SKM-1 (cell line): ENCODE measurements at regions not wholly inside any gene's neighbourhood (a gene's known extent, or its start where the extent isn't known, plus 50 kb on each side); places are given as distances from the start of the nearest gene placed in this dataset.
"Not testable (repeated sequence)": the region's sequence is repeated elsewhere in the genome, so short reads cannot be mapped to it uniquely, and the experiment has no call there.

Experiments
- DNase-seq: peaks from one replicate; lab custom pipeline; 2025; ENCODE audit not compliant: unreplicated experiment; lab: John Stamatoyannopoulos, UW

DNA sequence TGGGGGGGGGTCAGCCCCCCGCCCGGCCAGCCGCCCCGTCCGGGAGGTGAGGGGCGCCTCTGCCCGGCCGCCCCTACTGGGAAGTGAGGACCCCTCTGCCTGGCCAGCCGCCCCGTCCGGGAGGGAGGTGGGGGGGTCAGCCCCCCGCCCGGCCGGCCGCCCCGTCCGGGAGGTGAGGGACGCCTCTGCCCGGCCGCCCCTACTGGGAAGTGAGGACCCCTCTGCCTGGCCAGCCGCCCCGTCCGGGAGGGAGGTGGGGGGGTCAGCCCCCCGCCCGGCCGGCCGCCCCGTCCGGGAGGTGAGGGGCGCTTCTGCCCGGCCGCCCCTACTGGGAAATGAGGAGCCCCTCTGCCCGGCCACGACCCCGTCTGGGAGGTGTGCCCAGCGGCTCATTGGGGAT, 210.7 kb upstream of the RPL34 start:
- DNase-seq = not testable (repeated sequence)

DNA sequence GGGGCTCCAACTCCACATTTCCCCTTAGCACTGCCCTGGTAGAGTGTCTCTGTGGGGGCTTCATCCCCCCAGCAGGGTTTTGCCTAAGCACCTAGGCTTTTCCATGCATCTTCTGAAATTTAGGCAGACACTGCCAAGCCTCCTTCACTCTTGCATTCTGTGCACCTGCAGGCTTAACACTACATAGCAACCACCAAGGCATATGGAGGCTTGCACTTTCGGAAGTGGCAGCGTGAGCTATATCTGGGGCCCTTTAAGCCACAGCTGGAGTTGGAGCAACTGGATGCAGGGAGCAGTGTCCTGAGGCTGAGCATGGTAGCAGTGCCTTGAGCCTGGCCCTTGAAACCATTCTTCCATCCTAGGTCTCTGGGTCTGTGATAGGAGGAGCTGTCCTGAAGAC, 214.8 kb upstream of the RPL34 start:
- DNase-seq = no peak

DNA sequence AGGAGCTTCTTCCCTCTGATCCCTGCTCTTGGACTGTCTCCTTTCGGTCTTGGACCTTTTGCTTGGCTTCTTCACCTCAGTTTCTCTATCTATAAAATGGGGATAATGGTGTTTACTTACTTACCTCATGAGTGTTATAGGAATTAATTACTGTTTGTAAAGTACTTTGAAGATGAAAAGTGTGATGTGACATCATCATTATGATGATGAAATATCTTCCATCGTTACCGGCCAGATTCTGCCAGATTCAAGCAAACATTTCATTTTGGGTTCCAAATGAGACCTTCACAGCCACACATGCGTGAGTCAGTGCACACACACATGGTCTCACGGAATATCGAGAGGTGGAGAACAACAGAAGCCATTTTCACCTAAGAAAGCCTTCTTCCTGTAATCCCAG, 220.1 kb upstream of the RPL34 start:
- DNase-seq = no peak

DNA sequence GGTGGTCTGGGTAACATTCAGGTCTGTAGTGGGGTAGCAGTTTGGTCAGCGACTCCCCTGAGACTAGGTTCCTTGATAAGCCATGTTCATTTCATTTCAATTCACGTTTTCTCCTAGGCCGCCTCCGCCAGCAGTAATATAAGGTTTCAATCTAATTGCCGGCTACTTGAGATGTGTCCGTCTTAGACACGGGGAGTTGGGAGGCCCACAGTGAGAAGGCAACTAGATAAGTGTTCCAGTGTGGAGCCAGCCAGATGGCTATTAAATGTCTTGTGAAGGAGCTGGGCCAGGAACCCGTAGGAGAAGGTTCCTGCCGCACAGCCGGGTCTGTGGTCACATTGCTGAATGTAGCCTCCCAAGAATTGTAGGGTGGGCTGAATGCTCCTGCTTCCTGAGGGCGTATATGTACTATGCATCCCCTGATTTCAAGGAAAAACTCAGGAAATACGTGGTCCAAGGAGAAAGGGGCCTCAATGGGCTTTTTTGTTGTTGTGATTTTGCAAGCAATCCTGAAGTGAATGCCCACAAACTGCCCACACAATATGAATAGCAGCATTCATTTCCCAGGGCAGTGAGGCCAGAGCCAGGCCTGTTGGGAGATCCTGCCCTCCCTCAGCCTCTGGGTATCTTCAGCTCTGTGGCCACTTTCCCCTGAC, 220.6 kb upstream of the RPL34 start:
- DNase-seq = no peak

DNA sequence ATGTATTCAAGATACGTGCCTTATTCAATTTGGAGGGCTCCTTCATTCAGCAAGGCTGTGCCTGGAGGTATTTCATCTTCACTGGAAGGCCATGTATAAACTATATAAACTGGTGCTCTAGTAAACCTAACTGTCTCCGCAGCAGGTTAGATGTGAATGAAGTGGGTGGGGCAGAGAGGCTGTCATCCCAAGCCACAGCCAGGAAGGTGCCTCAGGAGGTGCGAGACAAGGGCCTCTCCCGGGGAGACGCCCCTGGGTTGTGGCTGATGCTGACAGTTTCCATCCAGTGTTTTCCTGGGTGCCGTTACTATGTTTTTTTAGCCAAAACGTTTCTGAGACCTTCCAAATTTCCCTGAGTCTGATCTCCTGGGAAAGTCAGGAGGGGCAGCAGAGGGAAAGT, 221.5 kb upstream of the RPL34 start:
- DNase-seq = no peak

DNA sequence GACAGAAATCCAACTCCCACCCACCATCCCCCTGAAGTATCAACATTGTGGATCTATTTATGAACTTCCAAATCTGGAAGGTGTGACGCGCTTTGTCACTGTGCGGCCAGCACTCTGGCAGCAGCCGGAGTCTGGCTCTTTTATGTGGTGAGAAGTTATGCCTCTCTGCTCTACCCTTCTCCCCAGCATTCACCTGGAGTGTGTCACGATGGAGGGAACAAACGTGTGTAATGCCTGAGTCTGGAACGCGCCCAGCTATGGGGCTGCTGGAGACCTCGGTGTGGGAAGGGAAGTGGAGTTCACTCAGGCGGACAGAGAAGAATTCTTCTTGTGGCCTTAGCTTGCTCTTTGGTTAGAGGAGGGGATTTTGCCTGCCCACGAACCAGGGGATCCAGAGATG, 222.1 kb upstream of the RPL34 start:
- DNase-seq = no peak

DNA sequence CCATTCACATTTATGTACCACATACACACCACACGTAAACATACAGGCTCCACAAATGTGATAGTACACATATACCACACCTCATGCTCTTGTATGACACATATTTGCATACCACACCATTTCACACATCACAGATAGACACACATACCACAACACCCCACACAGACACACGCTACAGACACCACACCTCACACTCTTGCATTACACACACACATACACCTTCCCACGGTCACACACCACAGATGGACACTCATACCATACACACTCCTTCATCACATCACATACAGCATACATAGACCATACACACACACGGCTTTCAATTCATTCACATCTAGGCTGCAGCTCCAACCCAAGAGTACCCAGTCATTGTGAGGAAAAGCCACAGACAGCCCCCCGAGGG, 222.5 kb upstream of the RPL34 start:
- no peak for DNase-seq

DNA sequence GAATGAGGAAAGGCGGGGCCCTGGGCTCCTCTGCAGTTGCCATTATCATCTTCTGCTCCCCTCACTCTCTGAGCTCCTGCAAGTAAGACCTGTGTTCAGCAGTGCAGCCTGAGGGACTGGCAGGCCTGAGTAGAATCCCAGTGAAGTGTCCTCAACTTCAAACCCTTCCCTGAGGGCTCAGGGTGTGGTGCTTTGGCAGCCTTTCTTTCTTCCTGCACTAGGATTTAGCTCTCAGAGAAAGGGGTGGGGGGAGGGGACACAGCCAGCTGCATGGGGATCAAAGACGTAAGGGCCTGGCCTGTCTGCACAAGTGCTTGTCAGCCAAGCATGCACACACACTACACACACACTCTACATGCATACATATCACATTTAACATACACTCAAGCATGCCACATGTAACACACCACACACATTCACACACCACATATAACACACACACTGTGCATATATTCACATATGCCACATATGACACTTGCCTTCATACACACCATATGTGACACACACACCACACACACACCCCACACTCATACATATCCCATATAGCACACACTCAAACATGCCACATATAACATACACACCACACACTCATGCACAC, 223.4 kb upstream of the RPL34 start:
- DNase-seq = no peak

DNA sequence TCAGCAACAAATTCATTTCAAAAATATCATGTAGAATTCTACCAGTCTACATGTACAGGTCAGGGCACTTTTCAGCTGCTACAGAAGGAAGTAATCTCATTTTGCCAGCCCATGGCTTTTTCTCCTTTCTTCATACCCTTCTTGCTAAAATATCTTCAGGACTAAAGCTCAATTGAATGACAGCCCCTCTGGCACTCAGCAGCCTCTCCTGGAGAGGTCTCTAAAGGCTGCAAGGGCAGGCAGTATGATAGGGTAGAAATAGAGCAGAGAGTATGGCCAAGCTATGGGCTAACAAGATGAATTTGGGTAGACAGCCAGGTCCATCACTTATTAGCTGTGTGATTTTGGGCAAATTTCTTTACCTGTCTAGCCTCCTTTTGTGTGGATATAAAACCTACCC, 224.6 kb upstream of the RPL34 start:
- no peak for DNase-seq

DNA sequence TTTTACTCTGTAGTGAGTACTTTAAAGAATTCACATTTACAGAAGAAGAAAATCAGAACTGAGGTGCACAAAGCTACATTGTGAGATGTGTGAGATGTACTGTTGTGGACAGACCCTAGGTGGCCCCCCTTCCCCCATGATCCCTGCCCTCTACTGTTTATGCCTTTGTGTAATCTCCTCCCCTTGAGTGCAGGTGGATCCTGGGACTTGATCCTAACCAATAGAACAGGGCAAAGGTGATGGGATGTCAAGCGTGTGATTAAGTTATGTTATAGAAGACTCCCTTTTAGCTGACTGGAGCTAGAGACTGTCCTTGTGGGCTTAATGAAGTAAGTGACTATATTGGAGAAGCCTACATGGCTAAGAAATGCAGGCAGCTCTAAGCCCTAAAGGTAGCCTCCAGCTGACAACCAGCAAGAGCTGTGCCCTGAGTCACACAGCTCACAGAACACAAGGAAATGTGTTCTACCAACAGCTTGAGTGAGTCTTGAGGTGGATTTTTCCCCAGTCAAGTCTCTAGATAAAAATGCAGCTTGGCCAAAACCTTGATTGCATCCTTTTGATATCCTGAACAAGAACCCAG, 225.2 kb upstream of the LEF1 start:
- DNase-seq = no peak

DNA sequence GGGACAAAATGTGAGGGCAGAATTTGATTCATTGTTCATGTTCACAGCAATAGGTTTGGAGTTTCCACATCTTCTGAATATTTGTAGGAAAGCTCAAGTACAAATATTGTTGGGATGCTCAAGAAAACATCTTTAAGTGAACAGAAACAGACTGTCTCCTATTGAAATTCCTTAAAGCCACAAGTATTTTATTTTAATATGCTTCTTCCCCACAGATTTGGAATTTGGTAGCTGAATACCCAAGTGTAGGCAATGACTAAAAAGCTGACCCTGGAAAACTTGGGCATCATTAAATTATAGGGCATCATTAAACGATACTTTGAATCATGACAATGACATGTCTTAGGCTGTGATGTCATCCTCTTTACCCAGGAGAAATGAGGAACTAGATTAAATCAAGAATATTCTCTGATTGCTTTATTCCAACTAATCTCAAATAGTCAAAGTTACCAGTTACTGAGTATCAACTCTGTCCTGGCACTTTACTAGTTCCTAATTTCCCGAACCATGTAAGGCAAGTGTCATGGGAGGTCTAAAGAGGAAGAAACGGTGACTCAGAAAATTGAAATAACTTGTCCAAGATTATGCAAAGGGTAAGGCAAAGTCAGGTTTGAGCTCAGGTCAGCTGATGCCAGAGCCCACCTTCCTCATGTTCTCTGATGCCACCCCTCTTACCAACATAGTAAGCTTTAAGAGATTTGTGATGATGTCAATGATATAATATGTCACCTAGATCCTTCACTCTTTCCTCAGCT, 223.1 kb upstream of the LEF1 start:
- DNase-seq = no peak

DNA sequence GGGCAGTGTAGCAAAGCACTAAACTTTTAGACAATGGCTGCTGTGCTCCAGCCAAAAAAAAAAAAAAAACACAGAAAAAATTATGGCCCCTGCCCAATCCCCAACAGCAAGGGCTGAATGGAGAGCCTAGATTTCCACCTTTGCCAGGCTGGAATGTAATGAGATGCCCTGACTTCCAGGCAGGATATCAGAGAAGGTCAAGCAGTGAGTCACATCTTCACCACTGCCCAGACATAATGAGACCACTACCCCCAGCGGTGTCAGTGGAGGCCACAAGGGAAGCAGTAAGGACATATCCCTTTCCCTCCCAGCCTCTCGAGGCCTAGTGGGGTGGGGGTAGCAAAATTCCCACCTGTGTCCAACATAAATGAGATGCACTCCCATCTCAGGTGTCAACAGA, 216.3 kb upstream of the LEF1 start:
- DNase-seq = no peak

DNA sequence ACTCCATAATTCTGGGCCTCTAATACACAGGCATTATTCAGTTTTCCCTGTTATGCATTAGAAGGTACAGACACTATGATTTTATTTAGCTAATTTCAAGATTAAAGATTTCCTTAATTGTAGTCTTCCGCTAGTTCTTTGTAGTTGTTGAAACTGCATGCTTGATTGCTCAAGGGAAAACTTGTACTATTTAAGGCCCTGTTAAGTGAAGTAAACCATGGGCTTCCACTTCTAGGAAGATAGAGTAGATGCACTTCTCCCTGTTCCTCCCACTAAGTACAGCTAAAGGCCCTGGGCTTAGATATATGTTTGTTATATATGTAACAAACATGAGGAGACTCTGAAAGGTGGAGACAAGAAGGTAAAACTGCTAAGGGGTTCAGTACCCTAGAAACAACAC, 215.8 kb upstream of the LEF1 start:
- DNase-seq = no peak

DNA sequence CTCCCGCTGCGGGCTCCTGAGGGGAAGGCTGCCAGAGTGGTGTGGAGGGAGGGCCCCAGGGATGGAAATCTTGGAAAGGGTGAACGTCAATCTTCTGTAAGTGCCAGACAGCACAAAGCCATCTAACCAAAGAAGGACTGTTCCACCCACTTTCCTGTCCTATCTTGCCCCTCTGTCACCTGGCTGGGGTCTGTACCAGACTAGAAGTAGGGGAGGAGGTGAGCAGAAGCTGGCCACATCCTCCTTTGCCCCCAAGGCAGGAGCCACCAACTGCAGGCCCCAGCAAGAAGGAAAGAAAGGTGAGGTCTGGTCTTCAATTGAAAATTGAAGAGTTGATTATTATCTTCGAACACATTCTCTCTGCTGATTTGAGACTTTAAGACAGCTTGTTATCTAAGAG, 214.4 kb upstream of the LEF1 start:
- DNase-seq = no peak

DNA sequence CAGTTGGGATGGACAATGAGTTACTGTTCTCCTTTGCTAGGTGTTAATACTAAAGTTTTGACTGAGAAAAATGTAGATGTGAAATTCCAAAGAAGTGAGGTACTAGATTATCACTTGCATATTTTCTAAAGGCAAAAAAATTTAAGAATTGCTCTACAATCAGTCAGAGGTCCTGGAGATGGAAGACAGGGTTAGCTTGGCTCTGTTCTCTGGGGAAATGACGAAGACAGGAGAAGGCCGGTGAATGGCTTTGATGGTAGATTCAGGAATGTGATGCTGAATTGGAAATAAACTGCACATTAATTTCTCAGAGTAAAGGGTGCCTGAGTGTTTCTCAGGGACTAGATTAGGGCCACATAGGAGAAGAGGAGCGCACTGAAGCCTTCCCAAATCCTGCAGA, 214.0 kb upstream of the LEF1 start:
- DNase-seq = no peak

DNA sequence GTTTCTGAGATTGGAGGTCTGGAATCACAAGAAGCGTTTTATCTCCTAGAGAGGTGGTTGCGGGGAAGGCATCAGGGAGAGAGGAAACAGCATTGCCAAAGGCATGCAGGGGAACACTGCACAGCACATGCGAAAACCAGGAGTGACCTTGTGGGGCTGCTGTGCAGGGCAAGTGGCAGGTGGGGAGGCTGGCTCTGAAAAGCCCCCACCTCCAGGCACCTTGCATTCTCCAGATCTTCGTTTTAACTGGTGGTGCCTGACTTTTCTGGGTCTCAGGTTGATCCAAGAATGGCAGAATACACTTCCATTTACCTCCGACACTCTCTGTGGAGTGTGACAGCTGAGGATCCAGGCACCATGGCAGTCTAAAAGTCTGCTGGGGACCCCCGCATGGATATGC, 209.4 kb upstream of the LEF1 start:
- no peak for DNase-seq

DNA sequence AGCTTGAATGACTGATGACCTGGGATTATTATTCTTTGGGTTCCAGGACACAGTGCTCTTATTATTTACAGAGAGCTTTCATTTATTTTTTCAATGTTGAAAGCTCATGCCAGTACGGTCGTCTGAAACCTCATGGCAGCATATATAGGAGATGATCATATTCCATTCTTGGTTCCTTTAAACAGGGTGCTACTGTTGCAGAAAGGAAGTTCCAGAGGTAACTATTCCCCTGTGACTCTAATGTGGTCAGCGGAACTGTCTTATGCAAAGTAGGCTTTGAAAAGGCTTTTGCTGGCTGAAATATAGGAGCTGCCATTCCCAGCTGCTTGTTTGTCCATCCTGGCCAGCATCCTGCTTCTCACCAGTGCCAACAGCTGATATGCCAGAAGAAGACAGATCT, 208.3 kb upstream of the LEF1 start:
- no peak for DNase-seq

DNA sequence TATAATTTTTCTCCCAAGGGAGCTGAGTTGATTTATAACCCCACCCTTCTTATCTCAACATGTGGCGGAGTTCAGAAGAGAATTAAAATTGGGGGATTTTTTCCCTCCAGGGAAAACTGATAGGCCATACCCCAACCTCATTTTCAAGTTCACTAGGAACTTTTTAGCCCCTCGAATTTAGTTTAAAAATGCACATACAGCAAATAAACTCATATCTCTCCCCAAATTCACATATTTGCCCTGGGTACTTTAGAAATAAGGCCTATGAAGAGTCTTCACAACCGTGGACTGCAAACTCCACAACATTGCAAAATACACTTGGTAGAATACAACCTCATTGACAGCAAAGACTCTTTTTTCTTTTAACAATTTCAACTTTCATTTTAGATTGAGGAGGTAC, 206.7 kb upstream of the LEF1 start:
- DNase-seq = no peak

DNA sequence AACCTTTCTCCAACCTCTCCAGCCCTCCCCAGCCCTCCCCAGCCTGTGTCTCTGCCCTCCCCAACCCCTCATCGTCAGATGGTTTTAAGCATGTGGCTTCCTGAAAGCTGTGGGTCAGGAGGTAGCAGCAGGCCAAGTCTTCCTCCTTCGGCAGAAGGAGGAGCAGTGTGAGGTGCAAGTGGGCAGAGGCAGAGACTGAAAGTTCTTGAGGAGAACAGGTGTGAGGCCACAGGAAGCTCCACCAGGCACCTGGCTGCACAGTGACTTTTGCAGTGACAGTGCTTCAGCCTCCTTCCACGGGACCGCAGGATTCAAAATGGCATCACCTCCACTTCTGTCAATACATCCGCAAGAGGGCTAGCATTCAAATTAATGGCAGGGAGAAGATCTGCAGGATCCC, 203.9 kb upstream of the LEF1 start:
- DNase-seq = no peak

DNA sequence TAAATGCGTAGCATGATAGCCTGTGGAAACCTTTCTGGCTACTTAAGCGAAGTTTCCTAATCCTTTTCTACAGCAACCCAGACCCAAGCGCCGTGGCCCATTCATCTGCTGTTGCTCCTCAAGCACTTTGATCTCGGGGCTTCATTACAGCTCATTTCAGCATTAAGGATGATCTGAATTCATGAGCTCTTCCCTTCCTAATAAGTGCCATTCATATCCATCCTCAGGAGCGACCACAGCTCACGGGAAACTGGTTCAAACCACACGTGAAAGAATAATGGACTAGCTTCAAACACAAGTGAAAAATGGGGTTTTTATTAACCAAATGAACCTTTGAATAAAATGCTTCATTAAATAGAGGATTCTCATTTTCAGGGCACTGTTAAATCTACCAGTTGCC, 202.6 kb upstream of the LEF1 start:
- no peak for DNase-seq

DNA sequence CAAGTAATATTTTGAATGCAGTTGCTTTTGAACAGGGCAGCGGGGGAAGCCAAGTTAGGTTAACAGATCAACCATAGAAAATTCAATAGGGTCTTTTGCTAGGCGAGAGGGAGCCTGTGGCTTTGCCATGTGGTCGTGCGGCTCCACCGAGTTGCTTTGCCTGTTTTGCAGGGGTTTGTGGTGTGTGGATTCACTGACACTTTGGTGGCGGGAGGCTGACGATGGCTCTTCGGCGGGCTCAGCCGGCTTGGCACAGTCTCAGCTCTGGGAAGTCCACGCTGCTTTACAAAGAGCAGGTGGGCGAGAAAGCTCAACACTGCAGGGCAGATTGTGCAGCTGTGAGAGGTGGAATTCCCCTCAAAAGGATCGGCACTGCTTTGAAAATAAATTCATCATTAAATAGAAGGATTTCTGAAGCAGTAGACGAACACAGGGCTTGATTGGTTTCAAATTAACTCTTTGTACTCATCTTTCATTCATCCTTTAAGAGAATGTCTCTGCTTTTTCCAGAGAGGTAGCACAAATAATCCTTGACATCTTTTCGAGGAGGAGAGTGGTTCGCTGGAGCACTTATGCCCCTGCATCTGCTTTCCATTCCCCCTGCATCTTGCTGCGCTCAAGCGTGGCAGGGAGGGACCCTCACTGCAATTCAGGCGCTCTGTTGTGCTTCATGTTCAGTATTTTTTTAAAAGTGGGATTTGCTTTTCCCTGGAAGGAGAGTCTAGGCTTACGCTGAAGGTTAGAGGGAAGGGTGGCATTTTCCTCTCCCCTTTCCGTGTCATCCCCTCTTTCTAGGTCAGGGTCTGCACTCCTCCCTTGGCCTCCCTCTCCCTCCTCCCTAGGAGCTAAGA, 201.8 kb upstream of the LEF1 start:
- no peak for DNase-seq
